GM12878 (cell line): ENCODE measurements at regions not wholly inside any gene's neighbourhood (a gene's known extent, or its start where the extent isn't known, plus 50 kb on each side); places are given as distances from the start of the nearest gene placed in this dataset.

ENCODE experiments used
- ATAC-seq: fragments of 200-7000 bp; cut with Tn5 transposase; 3 replicates; pipeline ENCODE4 v1.9.1; 2020; ENCODE audit warnings: mild to moderate bottlenecking, moderate library complexity
- BruUV-seq: library from RNA; stranded (reverse); fragments of 400-500 nt; replicated peaks from 2 replicates; lab custom pipeline; 2021; lab: Mats Ljungman, UMichigan
- CTCF ChIA-PET: fragments of 300-600 bp; sonication (Branson Sonifier 250); formaldehyde crosslinking; extraction: SDS; loops from one replicate; lab custom pipeline; 2021; ENCODE audit warnings: inconsistent platforms; lab: Yijun Ruan, JAX
- POLR2A ChIA-PET: fragments of 350-600 bp; formaldehyde crosslinking; extraction: SDS; loops from one replicate; lab custom pipeline; 2021; ENCODE audit warnings: inconsistent platforms; lab: Charles Lee
- RAD21 ChIA-PET: fragments of 300-600 bp; sonication (Branson Sonifier 250); formaldehyde crosslinking; loops from one replicate; lab custom pipeline; 2023; ENCODE audit warnings: antibody characterized with exemption; ENCODE audit not compliant: unreplicated experiment; lab: Charles Lee
- SMC1A ChIA-PET: fragments of 300-600 bp; sonication (Branson Sonifier 250); formaldehyde crosslinking; loops from one replicate; lab custom pipeline; 2023; ENCODE audit not compliant: unreplicated experiment, uncharacterized antibody; lab: Charles Lee
- DNase-seq: peaks from one replicate; pipeline ENCODE4 v3.0.0-alpha.2; 2011; ENCODE audit warnings: low read depth, low spot score
- FAIRE-seq: peaks from 3 replicates; lab custom pipeline; 2011; peaks lifted over from hg19 to GRCh38; lab: Jason Lieb, UNC
- H2AFZ ChIP-seq: 2 replicates; pipeline ENCODE4 v1.6.0; 2011; ENCODE audit warnings: low read depth, low read length, control low read depth; ENCODE audit not compliant: control insufficient read depth
- H3K27ac ChIP-seq: 2 replicates; pipeline ENCODE4 v1.5.1; 2011; ENCODE audit warnings: control low read depth; ENCODE audit not compliant: control insufficient read depth, insufficient read depth
- H3K27me3 ChIP-seq, 2 experiments: replicated peaks in 1 of 2; 2 replicates each; pipeline versions ENCODE4 v1.6.0 to v1.6.1; 2011; ENCODE audit warnings: low read length in 1 of 2; ENCODE audit not compliant: control insufficient read depth in 2 of 2, insufficient read depth in 2 of 2
- H3K36me3 ChIP-seq, 2 experiments: 2 replicates each; pipeline ENCODE4 v1.5.1; 2011; ENCODE audit warnings: low read length in 1 of 2; ENCODE audit not compliant: control insufficient read depth in 2 of 2, insufficient read depth in 2 of 2
- H3K4me1 ChIP-seq: 2 replicates; pipeline ENCODE4 v1.6.1; 2011; ENCODE audit warnings: mild to moderate bottlenecking, low read length, moderate library complexity, mixed read lengths; ENCODE audit not compliant: control insufficient read depth, insufficient read depth
- H3K4me2 ChIP-seq: 2 replicates; pipeline ENCODE4 v1.6.0; 2011; ENCODE audit warnings: control low read depth; ENCODE audit not compliant: control insufficient read depth, insufficient read depth
- H3K4me3 ChIP-seq: fragments of 200-600 bp; sonication (generic); 2 replicates; pipeline ENCODE4 v1.5.1; 2016
- H3K79me2 ChIP-seq: 2 replicates; pipeline ENCODE4 v1.6.0; 2011; ENCODE audit warnings: low read length; ENCODE audit not compliant: control insufficient read depth, insufficient read depth
- H3K9ac ChIP-seq: 2 replicates; pipeline ENCODE4 v1.8.0; 2011; ENCODE audit warnings: low read length, control low read depth, mixed read lengths; ENCODE audit not compliant: control insufficient read depth, insufficient read depth
- H3K9me3 ChIP-seq: replicated peaks from 3 replicates; pipeline ENCODE4 v1.5.1; 2011; ENCODE audit warnings: mild to moderate bottlenecking, low read length; ENCODE audit not compliant: control insufficient read depth, insufficient read depth
- H4K20me1 ChIP-seq: 2 replicates; pipeline ENCODE4 v1.6.0; 2011; ENCODE audit not compliant: control insufficient read depth, insufficient read depth
- ASH2L ChIP-seq: fragments of 300-600, 200-600 bp; sonication (generic); IDR thresholded peaks from 2 replicates; pipeline ENCODE4 v1.6.1; 2017; ENCODE audit warnings: low read depth, mild to moderate bottlenecking, borderline replicate concordance
- BHLHE40 ChIP-seq, 2 experiments: fragments of 450-650 bp in 1 of 2; IDR thresholded peaks; 2 replicates each; pipeline ENCODE4 v1.6.1; 2011 to 2017; ENCODE audit warnings: low read depth in 2 of 2, borderline replicate concordance in 1 of 2, improper control_type of control experiment in 1 of 2, low read length in 1 of 2, mild to moderate bottlenecking in 1 of 2
- CBFB ChIP-seq: IDR thresholded peaks from 2 replicates; pipeline ENCODE4 v1.6.1; 2016; ENCODE audit warnings: antibody characterized with exemption, low read depth
- CBX3 ChIP-seq: fragments of 200-600 bp; sonication (generic); IDR thresholded peaks from 2 replicates; pipeline ENCODE4 v1.6.1; 2016; ENCODE audit warnings: low read depth, borderline replicate concordance
- JUNB ChIP-seq: IDR thresholded peaks from 2 replicates; pipeline ENCODE4 v1.6.1; 2016; ENCODE audit warnings: antibody characterized with exemption, mild to moderate bottlenecking
- MEF2A ChIP-seq: IDR thresholded peaks from 2 replicates; pipeline ENCODE4 v1.6.1; 2011; ENCODE audit warnings: low read depth, mild to moderate bottlenecking, low read length, moderate library complexity; ENCODE audit not compliant: insufficient read depth
- NBN ChIP-seq: fragments of 450-650 bp; IDR thresholded peaks from 2 replicates; pipeline ENCODE4 v1.6.1; 2016
- RELA ChIP-seq: fragments of 450-650 bp; IDR thresholded peaks from 2 replicates; pipeline ENCODE4 v1.8.0; 2014; ENCODE audit warnings: borderline replicate concordance; ENCODE audit not compliant: partially characterized antibody
- TCF3 ChIP-seq: IDR thresholded peaks from 2 replicates; pipeline ENCODE4 v1.6.1; 2012; ENCODE audit warnings: low read depth, mild to moderate bottlenecking, low read length, borderline replicate concordance; ENCODE audit not compliant: insufficient read depth
- ZNF207 ChIP-seq: fragments of 450-650 bp; IDR thresholded peaks from 2 replicates; pipeline ENCODE4 v1.6.1; 2014; ENCODE audit warnings: antibody characterized with exemption, mild to moderate bottlenecking, borderline replicate concordance
- ZNF217 ChIP-seq: fragments of 450-650 bp; IDR thresholded peaks from 2 replicates; pipeline ENCODE4 v1.6.1; 2017; ENCODE audit warnings: antibody characterized with exemption, mild to moderate bottlenecking
- WGBS: methylation state at CpG from one replicate; pipeline ENCODE4 v1.1.6; 2016; ENCODE audit warnings: low lambda C conversion rate; ENCODE audit not compliant: insufficient replicate concordance, insufficient coverage; ENCODE audit errors: missing lambda C conversion rate; 5-methylcytosine and 5-hydroxymethylcytosine counted together
- in situ Hi-C: fragments of 300-500 bp; cut with MboI; formaldehyde crosslinking; loops from 9 replicates; pipeline ENCODE4 v1.14.3; 2018; ENCODE audit warnings: mixed read lengths
- intact Hi-C: fragments of 100-400 bp; cut with micrococcal nuclease; formaldehyde crosslinking; loops from one replicate; pipeline ENCODE4 v1.14.2; 2022; ENCODE audit not compliant: unreplicated experiment
- TF ChIP-seq, protein P1 (sequence below): fragments of 450-650 bp; IDR thresholded peaks from 2 replicates; pipeline ENCODE4 v1.6.1; 2017; ENCODE audit warnings: mild to moderate bottlenecking, moderate library complexity
- TF ChIP-seq, protein P2 (sequence below): IDR thresholded peaks from 2 replicates; pipeline ENCODE4 v1.6.1; 2012; ENCODE audit warnings: low read depth, low read length, improper control_type of control experiment

DNA sequence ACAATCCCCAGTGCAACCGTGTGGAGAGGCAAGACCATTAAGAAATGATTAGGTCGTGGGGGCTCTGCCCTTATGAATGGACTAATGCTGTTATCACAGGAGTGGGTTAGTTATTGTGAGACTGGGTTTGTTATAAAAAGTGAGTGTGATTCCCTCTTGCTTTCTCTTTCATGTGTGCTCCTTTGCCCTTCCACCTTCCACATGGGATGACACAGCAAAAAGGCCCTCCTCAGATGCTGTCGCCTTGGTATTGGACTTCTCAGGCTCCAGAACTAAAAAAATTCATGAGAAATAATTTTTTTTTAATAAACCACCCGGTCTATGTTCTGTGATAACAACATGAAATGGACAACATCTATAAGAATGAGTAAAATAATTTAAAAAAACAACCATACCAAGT, 136.1 kb upstream of the PCBD1 start:
- Histone ChIP-seq H3K4me2 (no peak overlapping the region), H3K27ac (no peak overlapping the region), H3K9ac (no peak overlapping the region), H3K36me3 (no peaks in the 10 kb centered on the region)
- SMC1A ChIA-PET: no interaction called here
- TF ChIP-seq ASH2L (no peak), MEF2A (no peak), JUNB (no peak), BHLHE40 (IDR thresholded peaks at IDR 0.05; ENCODE audit: borderline replicate concordance in 1 of 2, low read depth in 2 of 2, low read length in 1 of 2) (no peak), NBN (no peak), RELA (no peak), ZNF207 (no peak), TCF3 (no peak), CBX3 (no peak), CBFB (no peak), ZNF217 (no peak)
- TF ChIP-seq, protein P1, sequence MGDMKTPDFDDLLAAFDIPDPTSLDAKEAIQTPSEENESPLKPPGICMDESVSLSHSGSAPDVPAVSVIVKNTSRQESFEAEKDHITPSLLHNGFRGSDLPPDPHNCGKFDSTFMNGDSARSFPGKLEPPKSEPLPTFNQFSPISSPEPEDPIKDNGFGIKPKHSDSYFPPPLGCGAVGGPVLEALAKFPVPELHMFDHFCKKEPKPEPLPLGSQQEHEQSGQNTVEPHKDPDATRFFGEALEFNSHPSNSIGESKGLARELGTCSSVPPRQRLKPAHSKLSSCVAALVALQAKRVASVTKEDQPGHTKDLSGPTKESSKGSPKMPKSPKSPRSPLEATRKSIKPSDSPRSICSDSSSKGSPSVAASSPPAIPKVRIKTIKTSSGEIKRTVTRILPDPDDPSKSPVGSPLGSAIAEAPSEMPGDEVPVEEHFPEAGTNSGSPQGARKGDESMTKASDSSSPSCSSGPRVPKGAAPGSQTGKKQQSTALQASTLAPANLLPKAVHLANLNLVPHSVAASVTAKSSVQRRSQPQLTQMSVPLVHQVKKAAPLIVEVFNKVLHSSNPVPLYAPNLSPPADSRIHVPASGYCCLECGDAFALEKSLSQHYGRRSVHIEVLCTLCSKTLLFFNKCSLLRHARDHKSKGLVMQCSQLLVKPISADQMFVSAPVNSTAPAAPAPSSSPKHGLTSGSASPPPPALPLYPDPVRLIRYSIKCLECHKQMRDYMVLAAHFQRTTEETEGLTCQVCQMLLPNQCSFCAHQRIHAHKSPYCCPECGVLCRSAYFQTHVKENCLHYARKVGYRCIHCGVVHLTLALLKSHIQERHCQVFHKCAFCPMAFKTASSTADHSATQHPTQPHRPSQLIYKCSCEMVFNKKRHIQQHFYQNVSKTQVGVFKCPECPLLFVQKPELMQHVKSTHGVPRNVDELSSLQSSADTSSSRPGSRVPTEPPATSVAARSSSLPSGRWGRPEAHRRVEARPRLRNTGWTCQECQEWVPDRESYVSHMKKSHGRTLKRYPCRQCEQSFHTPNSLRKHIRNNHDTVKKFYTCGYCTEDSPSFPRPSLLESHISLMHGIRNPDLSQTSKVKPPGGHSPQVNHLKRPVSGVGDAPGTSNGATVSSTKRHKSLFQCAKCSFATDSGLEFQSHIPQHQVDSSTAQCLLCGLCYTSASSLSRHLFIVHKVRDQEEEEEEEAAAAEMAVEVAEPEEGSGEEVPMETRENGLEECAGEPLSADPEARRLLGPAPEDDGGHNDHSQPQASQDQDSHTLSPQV: no peak
- TF ChIP-seq, protein P2, sequence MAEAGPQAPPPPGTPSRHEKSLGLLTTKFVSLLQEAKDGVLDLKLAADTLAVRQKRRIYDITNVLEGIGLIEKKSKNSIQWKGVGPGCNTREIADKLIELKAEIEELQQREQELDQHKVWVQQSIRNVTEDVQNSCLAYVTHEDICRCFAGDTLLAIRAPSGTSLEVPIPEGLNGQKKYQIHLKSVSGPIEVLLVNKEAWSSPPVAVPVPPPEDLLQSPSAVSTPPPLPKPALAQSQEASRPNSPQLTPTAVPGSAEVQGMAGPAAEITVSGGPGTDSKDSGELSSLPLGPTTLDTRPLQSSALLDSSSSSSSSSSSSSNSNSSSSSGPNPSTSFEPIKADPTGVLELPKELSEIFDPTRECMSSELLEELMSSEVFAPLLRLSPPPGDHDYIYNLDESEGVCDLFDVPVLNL: no peak
- TF ChIP-seq, all 136 proteins: peak for 0
- CTCF ChIA-PET: no interaction called here
- no peaks in the 10 kb centered on the region for H3K79me2 ChIP-seq
- WGBS: 2% methylated on average over 4 of the region's 4 CpGs
- POLR2A ChIA-PET: no interaction called here
- no peaks in the 10 kb centered on the region for H3K9me3 ChIP-seq
- no peak overlapping the region for H2AFZ ChIP-seq
- no peak for ATAC-seq
- no peak for FAIRE-seq
- in situ Hi-C loops: no loop called here
- H3K4me3 ChIP-seq: no peak overlapping the region
- no peaks in the 10 kb centered on the region for H4K20me1 ChIP-seq
- H3K4me1 ChIP-seq: no peaks in the 10 kb centered on the region
- no peak for DNase-seq
- RAD21 ChIA-PET: no interaction called here
- no TSS peak for BruUV-seq
- no peaks in the 10 kb centered on the region; a peak in 2 of 4 replicates for H3K27me3 ChIP-seq
- intact Hi-C loops: no loop called here
